ENCODE measurements at regions not wholly inside any gene's neighbourhood (a gene's known extent, or its start where the extent isn't known, plus 50 kb on each side); places are given as distances from the start of the nearest gene placed in this dataset.

- TF ChIP-seq CTCF (IDR thresholded peaks at IDR 0.05) (no peak), EP300 (IDR thresholded peaks at IDR 0.05) (no peak), POLR2A (IDR thresholded peaks at IDR 0.05) (no peak)
These were observed 160.8 kb upstream of the GRB10 start for GRCh38 chr7:50943482-50943881.

Measured in stomach (tissue), 4 donors.